ENCODE measurements at regions not wholly inside any gene's neighbourhood (a gene's known extent, or its start where the extent isn't known, plus 50 kb on each side); places are given as distances from the start of the nearest gene placed in this dataset.

DNA sequence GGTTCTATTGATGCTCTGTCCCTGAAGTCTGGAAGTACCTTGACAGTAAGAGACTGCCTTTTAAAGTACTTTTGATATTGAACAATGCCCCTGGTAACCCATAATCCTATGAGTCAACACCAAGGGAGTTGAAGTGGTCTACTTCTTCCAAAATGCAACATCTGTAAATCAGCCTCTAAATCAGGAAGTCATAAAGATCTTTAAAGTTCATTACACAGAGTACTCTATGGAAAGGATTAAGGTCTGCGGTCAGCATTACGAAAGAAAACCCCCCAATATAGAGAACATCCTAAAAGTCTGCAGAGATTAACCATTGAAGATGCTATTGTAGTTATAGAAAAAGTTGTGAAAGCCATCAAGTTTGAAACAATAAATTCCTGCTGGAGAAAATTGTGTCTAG lies 52.7 kb upstream of the CMC1 start:
- TF ChIP-seq, protein P1, sequence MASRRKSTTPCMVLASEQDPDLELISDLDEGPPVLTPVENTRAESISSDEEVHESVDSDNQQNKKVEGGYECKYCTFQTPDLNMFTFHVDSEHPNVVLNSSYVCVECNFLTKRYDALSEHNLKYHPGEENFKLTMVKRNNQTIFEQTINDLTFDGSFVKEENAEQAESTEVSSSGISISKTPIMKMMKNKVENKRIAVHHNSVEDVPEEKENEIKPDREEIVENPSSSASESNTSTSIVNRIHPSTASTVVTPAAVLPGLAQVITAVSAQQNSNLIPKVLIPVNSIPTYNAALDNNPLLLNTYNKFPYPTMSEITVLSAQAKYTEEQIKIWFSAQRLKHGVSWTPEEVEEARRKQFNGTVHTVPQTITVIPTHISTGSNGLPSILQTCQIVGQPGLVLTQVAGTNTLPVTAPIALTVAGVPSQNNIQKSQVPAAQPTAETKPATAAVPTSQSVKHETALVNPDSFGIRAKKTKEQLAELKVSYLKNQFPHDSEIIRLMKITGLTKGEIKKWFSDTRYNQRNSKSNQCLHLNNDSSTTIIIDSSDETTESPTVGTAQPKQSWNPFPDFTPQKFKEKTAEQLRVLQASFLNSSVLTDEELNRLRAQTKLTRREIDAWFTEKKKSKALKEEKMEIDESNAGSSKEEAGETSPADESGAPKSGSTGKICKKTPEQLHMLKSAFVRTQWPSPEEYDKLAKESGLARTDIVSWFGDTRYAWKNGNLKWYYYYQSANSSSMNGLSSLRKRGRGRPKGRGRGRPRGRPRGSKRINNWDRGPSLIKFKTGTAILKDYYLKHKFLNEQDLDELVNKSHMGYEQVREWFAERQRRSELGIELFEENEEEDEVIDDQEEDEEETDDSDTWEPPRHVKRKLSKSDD (CRISPR knock-in tag; IDR thresholded peaks at IDR 0.05; ENCODE audit: low read depth) = no peak
- TF ChIP-seq, protein P2, sequence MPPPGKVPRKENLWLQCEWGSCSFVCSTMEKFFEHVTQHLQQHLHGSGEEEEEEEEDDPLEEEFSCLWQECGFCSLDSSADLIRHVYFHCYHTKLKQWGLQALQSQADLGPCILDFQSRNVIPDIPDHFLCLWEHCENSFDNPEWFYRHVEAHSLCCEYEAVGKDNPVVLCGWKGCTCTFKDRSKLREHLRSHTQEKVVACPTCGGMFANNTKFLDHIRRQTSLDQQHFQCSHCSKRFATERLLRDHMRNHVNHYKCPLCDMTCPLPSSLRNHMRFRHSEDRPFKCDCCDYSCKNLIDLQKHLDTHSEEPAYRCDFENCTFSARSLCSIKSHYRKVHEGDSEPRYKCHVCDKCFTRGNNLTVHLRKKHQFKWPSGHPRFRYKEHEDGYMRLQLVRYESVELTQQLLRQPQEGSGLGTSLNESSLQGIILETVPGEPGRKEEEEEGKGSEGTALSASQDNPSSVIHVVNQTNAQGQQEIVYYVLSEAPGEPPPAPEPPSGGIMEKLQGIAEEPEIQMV (CRISPR knock-in tag; IDR thresholded peaks at IDR 0.05; ENCODE audit: low read depth) = no peak
- TF ChIP-seq HCFC1 (IDR thresholded peaks at IDR 0.05; ENCODE audit: low read depth, low read length) (no peak), TP53 (CRISPR knock-in tag; conservative IDR thresholded peaks at IDR 0.05) (no peak)
- TF ChIP-seq, protein P3, sequence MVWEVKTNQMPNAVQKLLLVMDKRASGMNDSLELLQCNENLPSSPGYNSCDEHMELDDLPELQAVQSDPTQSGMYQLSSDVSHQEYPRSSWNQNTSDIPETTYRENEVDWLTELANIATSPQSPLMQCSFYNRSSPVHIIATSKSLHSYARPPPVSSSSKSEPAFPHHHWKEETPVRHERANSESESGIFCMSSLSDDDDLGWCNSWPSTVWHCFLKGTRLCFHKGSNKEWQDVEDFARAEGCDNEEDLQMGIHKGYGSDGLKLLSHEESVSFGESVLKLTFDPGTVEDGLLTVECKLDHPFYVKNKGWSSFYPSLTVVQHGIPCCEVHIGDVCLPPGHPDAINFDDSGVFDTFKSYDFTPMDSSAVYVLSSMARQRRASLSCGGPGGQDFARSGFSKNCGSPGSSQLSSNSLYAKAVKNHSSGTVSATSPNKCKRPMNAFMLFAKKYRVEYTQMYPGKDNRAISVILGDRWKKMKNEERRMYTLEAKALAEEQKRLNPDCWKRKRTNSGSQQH (CRISPR knock-in tag; IDR thresholded peaks at IDR 0.05; ENCODE audit: low read depth) = no peak
- TF ChIP-seq, protein P4, sequence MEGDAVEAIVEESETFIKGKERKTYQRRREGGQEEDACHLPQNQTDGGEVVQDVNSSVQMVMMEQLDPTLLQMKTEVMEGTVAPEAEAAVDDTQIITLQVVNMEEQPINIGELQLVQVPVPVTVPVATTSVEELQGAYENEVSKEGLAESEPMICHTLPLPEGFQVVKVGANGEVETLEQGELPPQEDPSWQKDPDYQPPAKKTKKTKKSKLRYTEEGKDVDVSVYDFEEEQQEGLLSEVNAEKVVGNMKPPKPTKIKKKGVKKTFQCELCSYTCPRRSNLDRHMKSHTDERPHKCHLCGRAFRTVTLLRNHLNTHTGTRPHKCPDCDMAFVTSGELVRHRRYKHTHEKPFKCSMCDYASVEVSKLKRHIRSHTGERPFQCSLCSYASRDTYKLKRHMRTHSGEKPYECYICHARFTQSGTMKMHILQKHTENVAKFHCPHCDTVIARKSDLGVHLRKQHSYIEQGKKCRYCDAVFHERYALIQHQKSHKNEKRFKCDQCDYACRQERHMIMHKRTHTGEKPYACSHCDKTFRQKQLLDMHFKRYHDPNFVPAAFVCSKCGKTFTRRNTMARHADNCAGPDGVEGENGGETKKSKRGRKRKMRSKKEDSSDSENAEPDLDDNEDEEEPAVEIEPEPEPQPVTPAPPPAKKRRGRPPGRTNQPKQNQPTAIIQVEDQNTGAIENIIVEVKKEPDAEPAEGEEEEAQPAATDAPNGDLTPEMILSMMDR (CRISPR knock-in tag; IDR thresholded peaks at IDR 0.05) = no peak
- TF ChIP-seq, protein P5, sequence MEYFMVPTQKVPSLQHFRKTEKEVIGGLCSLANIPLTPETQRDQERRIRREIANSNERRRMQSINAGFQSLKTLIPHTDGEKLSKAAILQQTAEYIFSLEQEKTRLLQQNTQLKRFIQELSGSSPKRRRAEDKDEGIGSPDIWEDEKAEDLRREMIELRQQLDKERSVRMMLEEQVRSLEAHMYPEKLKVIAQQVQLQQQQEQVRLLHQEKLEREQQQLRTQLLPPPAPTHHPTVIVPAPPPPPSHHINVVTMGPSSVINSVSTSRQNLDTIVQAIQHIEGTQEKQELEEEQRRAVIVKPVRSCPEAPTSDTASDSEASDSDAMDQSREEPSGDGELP (IDR thresholded peaks at IDR 0.05; ENCODE audit: borderline replicate concordance, low read depth) = no peak

All from HepG2 (cell line).